ENCODE measurements at regions not wholly inside any gene's neighbourhood (a gene's known extent, or its start where the extent isn't known, plus 50 kb on each side); places are given as distances from the start of the nearest gene placed in this dataset.
A peak's percentile ranks its signal among the peaks of the same experiment; 100 is the strongest.
"Not testable (repeated sequence)": the region's sequence is repeated elsewhere in the genome, so short reads cannot be mapped to it uniquely, and the experiment has no call there.

- no peak for ATAC-seq
- intact Hi-C loops (cut with DNase I, micrococcal nuclease), result no loop called here
- DNase-seq, result no peak
Observed at GRCh38 chr2:236994361-236994760, 91.3 kb upstream of the COPS8 start.

DNA sequence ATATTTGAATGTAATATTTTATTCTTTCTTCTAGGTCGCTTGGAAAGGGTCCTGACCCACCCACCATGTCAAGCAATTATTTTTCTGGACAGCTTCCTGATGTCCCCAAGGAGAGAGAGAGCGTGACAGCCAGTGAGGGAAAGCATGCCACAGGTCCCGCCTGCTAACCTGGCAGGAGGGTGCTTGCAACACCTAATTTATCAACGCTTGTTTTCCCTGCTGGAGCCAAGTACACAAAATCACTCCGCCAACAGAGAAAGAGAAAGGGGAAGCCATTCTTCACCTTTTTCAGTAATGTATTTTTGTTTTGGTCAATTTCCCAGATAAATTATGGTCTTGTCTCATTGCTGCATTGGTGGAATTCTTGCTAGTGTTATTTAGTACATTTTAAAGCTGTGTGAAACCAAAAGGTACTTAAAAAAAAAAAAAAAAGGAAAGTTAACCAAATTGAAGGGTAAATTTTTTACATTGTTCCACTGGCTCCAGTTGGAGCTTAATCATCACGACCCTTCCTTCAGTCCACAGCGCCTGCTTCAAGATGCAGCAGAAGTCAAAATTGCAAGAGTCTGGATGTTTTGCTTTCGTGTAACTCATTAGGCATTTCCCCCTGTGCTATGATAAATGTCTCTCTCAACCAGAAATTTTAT, 88.5 kb upstream of the COPS8 start:
- intact Hi-C loops (cut with DNase I, micrococcal nuclease), result no loop called here
- no peak for ATAC-seq
- no peak for DNase-seq

GRCh38 chr2:236998236-236998635, 87.5 kb upstream of the COPS8 start:
- intact Hi-C loops (cut with DNase I, micrococcal nuclease), result no loop called here
- no peak for DNase-seq
- ATAC-seq, result no peak

DNA sequence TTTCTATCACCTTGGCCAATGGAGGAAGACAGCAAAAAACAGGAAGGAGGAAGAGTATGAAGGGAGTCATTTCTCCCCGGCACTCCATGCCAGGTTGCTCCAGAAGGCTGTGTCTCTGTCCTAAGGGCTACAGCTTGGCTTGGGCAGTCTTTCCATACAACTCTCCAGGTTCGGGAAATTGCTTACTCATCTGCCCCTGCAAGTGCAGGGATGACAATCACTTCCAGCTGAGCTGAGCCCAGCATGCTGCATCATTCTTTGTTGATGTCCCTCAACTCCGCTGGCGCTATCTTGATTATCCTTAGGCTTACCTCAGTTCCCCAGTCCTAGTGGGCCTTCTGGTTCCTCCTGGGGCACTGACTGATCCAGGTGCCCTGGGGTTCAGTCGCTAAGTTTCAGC, 86.9 kb upstream of the COPS8 start:
- intact Hi-C loops (cut with DNase I, micrococcal nuclease), result no loop called here
- DNase-seq (no peak), ATAC-seq (no peak)

DNA sequence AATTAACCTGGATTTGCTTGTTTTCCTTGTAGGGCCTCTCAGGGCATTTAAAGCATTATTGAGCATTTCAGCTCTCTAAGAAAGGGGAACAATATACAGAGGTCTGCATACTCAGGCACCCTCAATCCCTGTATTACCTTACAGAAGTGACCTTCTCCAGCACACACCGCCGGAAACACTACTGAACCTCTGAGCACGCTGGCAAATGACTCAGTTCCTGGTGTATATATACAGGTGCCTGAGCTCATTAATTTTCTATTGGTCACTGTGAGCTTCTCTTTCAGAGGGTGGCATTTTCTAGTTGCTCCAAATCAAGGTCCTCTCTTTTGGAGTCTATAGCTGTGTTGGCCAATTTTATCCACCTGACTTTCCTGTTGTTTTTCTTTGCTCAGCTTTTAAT, 85.2 kb upstream of the COPS8 start:
- ATAC-seq, result no peak
- intact Hi-C loops (cut with DNase I, micrococcal nuclease), result no loop called here

DNA sequence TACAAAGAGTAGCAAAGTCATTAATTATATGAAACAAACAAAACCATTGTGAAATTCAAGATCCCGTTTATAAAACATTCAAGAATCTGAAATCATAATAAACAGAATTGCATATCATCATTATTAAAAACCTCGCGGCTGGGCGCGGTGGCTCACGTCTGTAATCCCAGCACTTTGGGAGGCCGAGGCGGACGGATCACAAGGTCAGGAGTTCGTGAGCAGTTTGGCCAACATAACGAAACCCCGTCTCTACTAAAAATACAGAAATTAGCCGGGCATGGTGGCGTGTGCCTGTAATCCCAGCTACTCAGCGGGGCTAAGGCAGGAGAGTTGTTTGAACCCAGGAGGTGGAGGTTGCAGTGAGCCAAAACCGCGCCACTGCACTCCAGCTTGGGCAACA, 80.3 kb upstream of the COPS8 start:
- intact Hi-C loops (cut with DNase I, micrococcal nuclease); DNase-seq; ATAC-seq: not testable (repeated sequence)

More for the DNA sequence above, 85.2 kb upstream of the COPS8 start:
- no peak for DNase-seq

GRCh38 chr2:237011206-237011795, 74.4 kb upstream of the COPS8 start:
- DNase-seq (no peak), ATAC-seq (no peak)
- intact Hi-C loops (cut with DNase I, micrococcal nuclease), result no loop called here

GRCh38 chr2:237012004-237012403, 73.7 kb upstream of the COPS8 start:
- intact Hi-C loops (cut with DNase I, micrococcal nuclease), result no loop called here
- ATAC-seq (no peak), DNase-seq (no peak)

DNA sequence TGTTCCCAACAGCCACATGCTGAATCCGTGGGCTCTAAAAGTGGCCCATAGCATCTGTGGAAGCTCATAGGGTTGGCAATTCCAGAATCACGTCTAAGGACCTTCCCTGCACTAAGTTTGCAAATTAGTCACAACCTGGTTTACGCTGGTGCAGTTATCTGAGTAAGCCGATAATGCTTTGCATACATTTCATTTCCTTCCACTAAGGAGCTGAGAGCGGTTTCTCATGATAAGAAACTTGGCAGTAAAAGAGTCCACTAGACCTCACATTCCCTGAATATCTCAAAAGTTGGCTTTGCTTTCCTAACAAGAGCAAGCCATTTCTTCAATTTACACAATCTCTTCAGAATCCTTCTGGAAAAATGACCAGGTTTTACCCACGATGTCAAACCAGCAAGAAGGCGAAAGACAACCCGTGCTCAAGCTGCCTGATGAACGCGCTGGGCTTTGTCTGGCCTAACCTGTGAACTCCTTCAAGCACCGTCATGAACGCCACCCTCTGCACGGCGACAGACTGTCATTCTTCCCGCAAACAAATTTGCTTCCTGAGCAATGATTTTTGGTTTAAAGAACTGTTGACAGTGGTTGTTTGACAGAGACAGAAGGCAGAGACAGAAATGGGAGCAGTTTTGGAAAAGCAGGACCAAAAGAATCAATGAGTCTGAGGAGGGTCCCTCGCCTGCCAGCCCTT, 73.0 kb upstream of the COPS8 start:
- DNase-seq, result no peak
- intact Hi-C loops (cut with DNase I, micrococcal nuclease), result no loop called here
- no peak for ATAC-seq

- intact Hi-C loops (cut with DNase I, micrococcal nuclease), result no loop called here
- ATAC-seq (no peak), DNase-seq (no peak)
Observed at GRCh38 chr2:237016121-237016915, 69.4 kb upstream of the COPS8 start.

DNA sequence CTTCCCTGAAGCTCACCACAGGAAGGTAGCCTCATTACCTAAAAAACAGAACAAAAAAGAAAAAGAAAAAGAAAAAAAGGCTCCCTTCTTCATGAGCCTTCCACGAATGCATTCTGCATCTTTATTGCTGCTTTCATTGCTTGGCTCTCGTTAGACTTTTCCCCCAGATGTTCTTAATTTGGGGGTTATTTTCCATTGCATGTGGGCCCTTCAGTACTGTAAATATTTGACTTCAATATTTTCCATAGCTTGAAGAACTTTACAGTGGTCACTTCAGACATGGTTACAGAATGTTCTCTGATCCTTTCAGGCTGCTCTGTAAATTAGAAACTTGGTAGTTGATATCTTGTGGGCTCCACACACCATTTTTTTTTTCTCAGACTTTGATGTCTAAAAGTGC, 65.6 kb upstream of the COPS8 start:
- intact Hi-C loops (cut with DNase I, micrococcal nuclease), result loop anchor here in 1 of 2 donors (10.0 kb wide), 1 partner anchor 505 kb away; no protein-coding TSS in a partner anchor
- DNase-seq, result no peak
- ATAC-seq, result no peak

DNA sequence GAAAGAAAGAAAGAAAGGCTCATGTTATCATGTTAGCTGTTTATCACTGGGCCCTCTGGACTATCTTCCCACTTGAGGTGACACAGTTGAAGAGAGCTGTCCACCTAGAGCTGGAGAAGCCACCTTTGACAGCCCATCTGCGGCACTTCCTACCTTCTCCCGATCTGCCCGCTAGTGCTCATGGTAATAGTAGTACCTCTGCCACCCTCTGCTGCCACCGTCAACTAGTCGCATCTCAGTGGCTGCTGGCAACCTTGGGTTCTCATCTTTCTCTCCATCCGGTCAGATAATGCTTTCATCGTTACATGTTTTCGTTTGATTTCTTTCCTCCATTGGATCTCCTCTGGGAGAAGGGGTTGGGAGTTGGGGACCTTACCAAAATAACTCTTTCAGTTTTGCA, 63.2 kb upstream of the COPS8 start:
- intact Hi-C loops (cut with DNase I, micrococcal nuclease), result loop anchor here in 1 of 2 donors (10.0 kb wide), 1 partner anchor 508 kb away; no protein-coding TSS in a partner anchor
- no peak for ATAC-seq
- DNase-seq, result no peak

- intact Hi-C loops (cut with DNase I, micrococcal nuclease), result loop anchor here in 1 of 2 donors (10.0 kb wide), 1 partner anchor 509 kb away; no protein-coding TSS in a partner anchor
- DNase-seq (no peak), ATAC-seq (no peak)
Observed at GRCh38 chr2:237024255-237024654, 61.4 kb upstream of the COPS8 start.

DNA sequence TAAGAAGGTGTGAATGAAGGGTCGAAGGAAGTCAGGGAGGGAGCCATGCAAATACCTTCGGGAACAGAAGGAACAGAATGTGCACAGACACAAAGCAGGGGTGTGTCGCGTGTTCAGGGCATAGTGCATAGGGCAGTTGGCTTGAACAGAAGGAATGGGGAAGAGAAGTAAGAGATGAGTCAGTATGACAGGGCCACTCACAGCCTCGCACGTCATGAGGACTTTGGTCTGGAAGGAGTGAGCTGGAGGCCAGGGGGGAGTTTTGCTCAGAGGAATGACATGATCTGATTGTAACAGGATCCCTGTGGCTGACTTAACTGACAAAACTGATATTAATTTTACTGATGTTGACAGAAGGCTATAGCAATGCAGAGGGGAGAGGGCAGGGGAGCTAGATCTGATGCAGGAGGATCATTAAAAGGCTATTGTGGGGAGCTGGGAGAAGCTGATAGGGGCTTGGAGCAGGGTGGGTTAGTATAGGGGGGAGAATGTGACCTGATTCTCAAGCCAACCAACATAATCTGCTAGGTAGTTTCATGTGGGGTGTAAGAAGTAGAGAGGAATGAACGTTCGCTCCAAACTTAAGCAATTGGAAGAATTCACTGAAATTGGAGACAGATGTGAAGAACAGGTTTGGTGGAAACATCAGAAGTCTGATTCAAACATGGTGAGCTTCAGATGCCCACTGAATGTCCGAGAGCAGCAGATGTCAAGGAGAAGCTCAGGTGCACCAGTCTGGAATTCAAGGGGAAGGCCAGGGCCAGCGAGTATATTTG, 60.4 kb upstream of the COPS8 start:
- peak; percentile 51 to 87 for DNase-seq
- peak; percentile 98 for ATAC-seq
- intact Hi-C loops (cut with DNase I, micrococcal nuclease), result loop anchor here in 1 of 2 donors (10.0 kb wide), 1 partner anchor 510 kb away; no protein-coding TSS in a partner anchor

GRCh38 chr2:237026981-237027711, 58.5 kb upstream of the COPS8 start:
- ATAC-seq (peak; percentile 67), DNase-seq (peak; percentile 47 to 74)
- intact Hi-C loops (cut with DNase I, micrococcal nuclease), result loop anchor here in 1 of 2 donors (10.0 kb wide), 1 partner anchor 512 kb away; no protein-coding TSS in a partner anchor

DNA sequence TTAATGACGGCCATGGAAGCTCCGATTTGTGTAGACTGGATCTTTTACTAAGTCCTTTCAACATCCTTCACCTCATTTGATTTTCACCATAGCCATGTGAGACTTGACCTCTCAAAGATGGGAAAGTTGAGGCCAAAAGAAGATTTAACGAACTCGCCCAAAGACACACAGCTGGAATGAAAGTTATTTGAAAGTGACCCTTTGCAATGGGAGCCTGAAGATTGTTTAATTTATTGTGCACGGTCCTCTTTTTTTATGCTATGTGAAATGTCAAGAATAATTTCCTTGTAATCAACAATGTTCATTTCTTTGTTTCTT, 58.0 kb upstream of the COPS8 start:
- DNase-seq (no peak), ATAC-seq (no peak)
- intact Hi-C loops (cut with DNase I, micrococcal nuclease), result loop anchor here in 1 of 2 donors (10.0 kb wide), 1 partner anchor 513 kb away; no protein-coding TSS in a partner anchor

DNA sequence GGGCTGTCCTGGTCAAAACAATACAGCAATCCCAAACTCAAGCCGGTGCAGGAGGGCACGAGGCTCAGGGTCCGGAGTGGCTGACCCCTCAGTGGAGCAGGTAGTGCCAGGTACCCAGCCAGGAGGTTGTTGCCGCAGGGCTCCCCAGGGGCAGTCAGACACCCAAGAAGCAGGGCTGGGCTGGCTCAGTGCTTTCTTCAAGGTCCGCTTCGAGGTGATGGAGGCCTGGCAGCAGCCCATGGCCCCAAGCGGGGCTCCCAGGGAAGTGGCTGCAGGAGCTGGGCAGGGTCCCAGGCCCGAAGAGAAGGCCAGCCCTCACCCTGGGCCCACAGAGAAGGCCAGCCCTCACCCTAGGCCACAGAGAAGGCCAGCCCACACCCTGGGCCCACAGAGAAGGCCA, 55.3 kb upstream of the COPS8 start:
- ATAC-seq, result no peak
- DNase-seq, result no peak
- intact Hi-C loops (cut with DNase I, micrococcal nuclease), result no loop called here

- no peak for DNase-seq
- intact Hi-C loops (cut with DNase I, micrococcal nuclease), result no loop called here
- ATAC-seq, result no peak
Observed at GRCh38 chr2:237033536-237034060, 52.1 kb upstream of the COPS8 start.
